ENCODE measurements at regions not wholly inside any gene's neighbourhood (a gene's known extent, or its start where the extent isn't known, plus 50 kb on each side); places are given as distances from the start of the nearest gene placed in this dataset.

GRCh38 chr12:114122016-114122415 lies 155.9 kb upstream of the RBM19 start:
- H3K36me3 ChIP-seq (replicated peaks in 1 of 2; ENCODE audit: control insufficient read depth in 2 of 2, insufficient read depth in 2 of 2, low read length in 2 of 2): no peaks in the 10 kb centered on the region
- no peak overlapping the region for H2AFZ ChIP-seq (ENCODE audit: low read length)
- no peak overlapping the region for H2BK15ac ChIP-seq (ENCODE audit: low read length)
- H4K8ac ChIP-seq (ENCODE audit: low read depth, low read length): no peak overlapping the region
- H3K4ac ChIP-seq (ENCODE audit: low read length): no peak overlapping the region
- H3K4me2 ChIP-seq (ENCODE audit: insufficient read depth, low read length, poor library complexity, severe bottlenecking): no peak overlapping the region
- no peak overlapping the region for H3K4me3 ChIP-seq (ENCODE audit: low read length in 2 of 2)
- H3K27ac ChIP-seq (replicated peaks; ENCODE audit: low read length): no peak overlapping the region
- no peaks in the 10 kb centered on the region for H3K27me3 ChIP-seq (ENCODE audit: control insufficient read depth in 3 of 3, insufficient read depth in 3 of 3, low read depth in 1 of 3, low read length in 3 of 3)
- H3K23ac ChIP-seq (ENCODE audit: low read depth, low read length, poor library complexity): no peak overlapping the region
- H4K91ac ChIP-seq (ENCODE audit: low read depth, low read length, poor library complexity): no peak overlapping the region
- H3K9ac ChIP-seq (ENCODE audit: low read depth, low read length, poor library complexity): no peak overlapping the region
- no peak overlapping the region for H2BK120ac ChIP-seq (ENCODE audit: low read depth, low read length)
- H3K14ac ChIP-seq (ENCODE audit: low read length): no peak overlapping the region
- no peak for DNase-seq (ENCODE audit: low spot score)
- H3K4me1 ChIP-seq (ENCODE audit: control insufficient read depth in 2 of 2, insufficient read depth in 1 of 2, low read depth in 1 of 2, low read length in 2 of 2): no peaks in the 10 kb centered on the region
- no peaks in the 10 kb centered on the region for H3K79me1 ChIP-seq (ENCODE audit: low read depth, low read length)
- WGBS, 2 donors (ENCODE audit: extremely low coverage in 2 of 2, insufficient read length in 2 of 2, insufficient replicate concordance in 1 of 2): no CpG with 5 or more reads among the region's 3 CpGs
- no peak overlapping the region for H2AK5ac ChIP-seq (ENCODE audit: low read depth, low read length)
- H3K18ac ChIP-seq (ENCODE audit: low read length): no peak overlapping the region
- no peak overlapping the region for H2BK12ac ChIP-seq (ENCODE audit: low read length)
- no peaks in the 10 kb centered on the region for H3K9me3 ChIP-seq (replicated peaks in 1 of 2; ENCODE audit: control insufficient read depth in 2 of 2, insufficient read depth in 1 of 2, low read depth in 1 of 2, low read length in 2 of 2)
- no peak overlapping the region for H2BK5ac ChIP-seq (ENCODE audit: low read length)

DNA sequence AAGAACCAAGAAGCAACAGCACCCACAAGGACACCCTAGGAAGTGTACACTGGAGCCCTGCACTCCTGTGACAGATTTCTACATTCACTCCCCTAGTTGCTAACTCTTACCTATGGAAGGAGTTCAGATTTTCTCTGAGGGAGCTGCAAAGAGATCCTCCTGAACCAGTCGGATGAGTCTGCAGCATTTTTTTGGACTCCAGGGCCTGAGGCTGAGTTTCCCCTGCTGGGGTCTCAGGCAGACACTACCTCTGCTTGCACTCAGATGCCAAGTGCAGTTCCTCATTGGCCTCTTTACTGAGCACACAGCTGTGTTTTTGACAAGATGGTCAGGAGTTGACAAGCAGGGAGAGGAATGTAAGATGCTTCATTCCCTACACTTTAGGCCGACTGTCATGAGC lies 153.2 kb upstream of the RBM19 start:
- no peak overlapping the region for H3K4me2 ChIP-seq (ENCODE audit: insufficient read depth, low read length, poor library complexity, severe bottlenecking)
- no peak overlapping the region for H3K4ac ChIP-seq (ENCODE audit: low read length)
- H3K79me1 ChIP-seq (ENCODE audit: low read depth, low read length): no peaks in the 10 kb centered on the region
- no peak overlapping the region for H3K27ac ChIP-seq (replicated peaks; ENCODE audit: low read length)
- H3K14ac ChIP-seq (ENCODE audit: low read length): no peak overlapping the region
- no peak overlapping the region for H4K91ac ChIP-seq (ENCODE audit: low read depth, low read length, poor library complexity)
- peaks cover 0 to 2% of the 10 kb centered on the region in 2 donors for H3K9me3 ChIP-seq (replicated peaks in 1 of 2; ENCODE audit: control insufficient read depth in 2 of 2, insufficient read depth in 1 of 2, low read depth in 1 of 2, low read length in 2 of 2)
- WGBS, 2 donors (ENCODE audit: extremely low coverage in 2 of 2, insufficient read length in 2 of 2, insufficient replicate concordance in 1 of 2): no CpG with 5 or more reads among the region's 2 CpGs
- no peak overlapping the region for H2AK5ac ChIP-seq (ENCODE audit: low read depth, low read length)
- no peak overlapping the region for H2AFZ ChIP-seq (ENCODE audit: low read length)
- H2BK12ac ChIP-seq (ENCODE audit: low read length): no peak overlapping the region
- H3K4me1 ChIP-seq (ENCODE audit: control insufficient read depth in 2 of 2, insufficient read depth in 1 of 2, low read depth in 1 of 2, low read length in 2 of 2): no peaks in the 10 kb centered on the region
- H2BK5ac ChIP-seq (ENCODE audit: low read length): no peak overlapping the region
- no peak overlapping the region for H4K8ac ChIP-seq (ENCODE audit: low read depth, low read length)
- no peak overlapping the region for H3K4me3 ChIP-seq (ENCODE audit: low read length in 2 of 2)
- no peak overlapping the region for H2BK15ac ChIP-seq (ENCODE audit: low read length)
- H3K36me3 ChIP-seq (replicated peaks in 1 of 2; ENCODE audit: control insufficient read depth in 2 of 2, insufficient read depth in 2 of 2, low read length in 2 of 2): no peaks in the 10 kb centered on the region
- H3K18ac ChIP-seq (ENCODE audit: low read length): no peak overlapping the region
- no peak overlapping the region for H3K23ac ChIP-seq (ENCODE audit: low read depth, low read length, poor library complexity)
- DNase-seq (ENCODE audit: low spot score): no peak
- H3K9ac ChIP-seq (ENCODE audit: low read depth, low read length, poor library complexity): no peak overlapping the region
- no peak overlapping the region for H2BK120ac ChIP-seq (ENCODE audit: low read depth, low read length)
- H3K27me3 ChIP-seq (ENCODE audit: control insufficient read depth in 3 of 3, insufficient read depth in 3 of 3, low read depth in 1 of 3, low read length in 3 of 3): no peaks in the 10 kb centered on the region

DNA sequence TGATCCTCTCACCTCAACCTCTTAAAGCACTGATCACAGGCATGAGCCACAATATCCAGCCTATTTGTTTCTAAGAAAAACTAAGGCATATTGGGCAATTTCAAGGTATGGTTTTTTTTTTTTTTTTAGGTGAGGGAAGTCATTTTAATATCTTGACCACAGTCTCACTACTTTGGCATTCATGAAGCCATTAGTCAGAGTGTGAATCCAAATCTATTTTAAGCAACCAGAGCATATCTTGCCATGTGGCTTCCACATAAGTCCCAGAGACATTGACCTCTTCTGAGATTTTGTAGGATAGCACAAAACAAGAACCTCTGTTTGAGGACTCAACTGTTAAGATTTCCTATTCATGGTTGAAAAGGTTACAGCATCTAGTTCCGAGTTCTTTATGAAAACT lies 130.3 kb upstream of the RBM19 start:
- H3K9me3 ChIP-seq (replicated peaks in 1 of 2; ENCODE audit: control insufficient read depth in 2 of 2, insufficient read depth in 1 of 2, low read depth in 1 of 2, low read length in 2 of 2): peaks cover 0 to 6% of the 10 kb centered on the region in 2 donors
- WGBS, 2 donors (ENCODE audit: extremely low coverage in 2 of 2, insufficient read length in 2 of 2, insufficient replicate concordance in 1 of 2): no CpG with 5 or more reads among the region's 1 CpG
- no peak overlapping the region for H4K91ac ChIP-seq (ENCODE audit: low read depth, low read length, poor library complexity)
- DNase-seq (ENCODE audit: low spot score): no peak
- no peak overlapping the region for H3K18ac ChIP-seq (ENCODE audit: low read length)
- no peak overlapping the region for H2AK5ac ChIP-seq (ENCODE audit: low read depth, low read length)
- no peaks in the 10 kb centered on the region for H3K4me1 ChIP-seq (ENCODE audit: control insufficient read depth in 2 of 2, insufficient read depth in 1 of 2, low read depth in 1 of 2, low read length in 2 of 2)
- H3K27me3 ChIP-seq (ENCODE audit: control insufficient read depth in 3 of 3, insufficient read depth in 3 of 3, low read depth in 1 of 3, low read length in 3 of 3): peaks cover 0 to 6% (median 0%) of the 10 kb centered on the region in 3 experiments
- H3K14ac ChIP-seq (ENCODE audit: low read length): no peak overlapping the region
- H2AFZ ChIP-seq (ENCODE audit: low read length): no peak overlapping the region
- no peak overlapping the region for H3K23ac ChIP-seq (ENCODE audit: low read depth, low read length, poor library complexity)
- no peaks in the 10 kb centered on the region for H3K79me1 ChIP-seq (ENCODE audit: low read depth, low read length)
- no peak overlapping the region for H3K4ac ChIP-seq (ENCODE audit: low read length)
- H2BK120ac ChIP-seq (ENCODE audit: low read depth, low read length): no peak overlapping the region
- H3K36me3 ChIP-seq (replicated peaks in 1 of 2; ENCODE audit: control insufficient read depth in 2 of 2, insufficient read depth in 2 of 2, low read length in 2 of 2): no peaks in the 10 kb centered on the region
- H3K4me2 ChIP-seq (ENCODE audit: insufficient read depth, low read length, poor library complexity, severe bottlenecking): no peak overlapping the region
- H3K4me3 ChIP-seq (ENCODE audit: low read length in 2 of 2): no peak overlapping the region
- no peak overlapping the region for H4K8ac ChIP-seq (ENCODE audit: low read depth, low read length)
- no peak overlapping the region for H3K9ac ChIP-seq (ENCODE audit: low read depth, low read length, poor library complexity)
- no peak overlapping the region for H3K27ac ChIP-seq (replicated peaks; ENCODE audit: low read length)
- H2BK15ac ChIP-seq (ENCODE audit: low read length): no peak overlapping the region
- no peak overlapping the region for H2BK5ac ChIP-seq (ENCODE audit: low read length)
- H2BK12ac ChIP-seq (ENCODE audit: low read length): no peak overlapping the region

DNA sequence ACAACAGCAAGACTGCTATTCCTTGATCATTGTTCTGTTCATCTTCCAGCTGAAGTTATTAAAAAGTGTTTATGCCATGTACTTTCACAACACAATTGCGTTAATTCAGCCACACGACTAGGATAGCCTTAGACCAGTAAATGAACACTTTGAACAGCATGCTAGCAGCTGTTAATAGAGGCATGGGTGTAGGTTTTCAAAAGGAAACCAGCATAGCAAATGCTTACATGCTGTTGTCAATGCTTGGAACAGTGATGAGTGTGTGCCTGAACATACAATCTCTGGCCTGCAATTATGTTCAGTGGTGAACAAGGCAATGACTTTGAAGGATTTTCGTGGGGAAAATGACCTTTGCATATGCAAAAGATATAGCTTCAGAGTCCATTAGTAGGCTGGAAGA lies 127.4 kb upstream of the RBM19 start:
- H2BK120ac ChIP-seq (ENCODE audit: low read depth, low read length): no peak overlapping the region
- H3K4me1 ChIP-seq (ENCODE audit: control insufficient read depth in 2 of 2, insufficient read depth in 1 of 2, low read depth in 1 of 2, low read length in 2 of 2): no peaks in the 10 kb centered on the region
- H2BK15ac ChIP-seq (ENCODE audit: low read length): no peak overlapping the region
- no peak overlapping the region for H2BK5ac ChIP-seq (ENCODE audit: low read length)
- H2BK12ac ChIP-seq (ENCODE audit: low read length): no peak overlapping the region
- no peak overlapping the region for H3K14ac ChIP-seq (ENCODE audit: low read length)
- peaks cover 0 to 6% of the 10 kb centered on the region in 2 donors for H3K9me3 ChIP-seq (replicated peaks in 1 of 2; ENCODE audit: control insufficient read depth in 2 of 2, insufficient read depth in 1 of 2, low read depth in 1 of 2, low read length in 2 of 2)
- H3K36me3 ChIP-seq (replicated peaks in 1 of 2; ENCODE audit: control insufficient read depth in 2 of 2, insufficient read depth in 2 of 2, low read length in 2 of 2): no peaks in the 10 kb centered on the region
- no peak overlapping the region for H2AFZ ChIP-seq (ENCODE audit: low read length)
- H3K27me3 ChIP-seq (ENCODE audit: control insufficient read depth in 3 of 3, insufficient read depth in 3 of 3, low read depth in 1 of 3, low read length in 3 of 3): no peaks in the 10 kb centered on the region
- H3K18ac ChIP-seq (ENCODE audit: low read length): no peak overlapping the region
- H3K4me3 ChIP-seq (ENCODE audit: low read length in 2 of 2): no peak overlapping the region
- no CpG with 5 or more reads among the region's 3 CpGs for WGBS, 2 donors (ENCODE audit: extremely low coverage in 2 of 2, insufficient read length in 2 of 2, insufficient replicate concordance in 1 of 2)
- no peak overlapping the region for H3K9ac ChIP-seq (ENCODE audit: low read depth, low read length, poor library complexity)
- H3K4ac ChIP-seq (ENCODE audit: low read length): no peak overlapping the region
- H4K91ac ChIP-seq (ENCODE audit: low read depth, low read length, poor library complexity): no peak overlapping the region
- no peak overlapping the region for H3K27ac ChIP-seq (replicated peaks; ENCODE audit: low read length)
- H2AK5ac ChIP-seq (ENCODE audit: low read depth, low read length): no peak overlapping the region
- no peak overlapping the region for H3K4me2 ChIP-seq (ENCODE audit: insufficient read depth, low read length, poor library complexity, severe bottlenecking)
- no peaks in the 10 kb centered on the region for H3K79me1 ChIP-seq (ENCODE audit: low read depth, low read length)
- no peak overlapping the region for H3K23ac ChIP-seq (ENCODE audit: low read depth, low read length, poor library complexity)
- H4K8ac ChIP-seq (ENCODE audit: low read depth, low read length): no peak overlapping the region
- no peak for DNase-seq (ENCODE audit: low spot score)
